ENCODE measurements at regions not wholly inside any gene's neighbourhood (a gene's known extent, or its start where the extent isn't known, plus 50 kb on each side); places are given as distances from the start of the nearest gene placed in this dataset.

- TF ChIP-seq CTCF (IDR thresholded peaks at IDR 0.05; ENCODE audit: control extremely low read depth in 1 of 3, insufficient read depth in 1 of 3, low read depth in 1 of 3, low read length in 3 of 3), result no peak
- TF ChIP-seq MAX (IDR thresholded peaks at IDR 0.05), result no peak
- no peak for TF ChIP-seq ATF3 (IDR thresholded peaks at IDR 0.05; ENCODE audit: insufficient read depth, low read depth, low read length)
Measured at GRCh38 chr15:29324746-29325145, 55.1 kb upstream of the NSMCE3 start.

All from H1 (cell line).